ENCODE measurements at regions not wholly inside any gene's neighbourhood (a gene's known extent, or its start where the extent isn't known, plus 50 kb on each side); places are given as distances from the start of the nearest gene placed in this dataset.
"Not testable (repeated sequence)": the region's sequence is repeated elsewhere in the genome, so short reads cannot be mapped to it uniquely, and the experiment has no call there.

- DNase-seq = no peak
- H3K27ac ChIP-seq = no peak overlapping the region
- H3K9me3 ChIP-seq (ENCODE audit: insufficient read depth, low read depth) = no peaks in the 10 kb centered on the region
- no peaks in the 10 kb centered on the region for H3K27me3 ChIP-seq (ENCODE audit: insufficient read depth, low read depth)
- no peaks in the 10 kb centered on the region for H3F3A ChIP-seq (ENCODE audit: insufficient read depth, low read depth)
- H3K9me2 ChIP-seq (ENCODE audit: insufficient read depth) = no peaks in the 10 kb centered on the region
- no peak overlapping the region for H3K4me2 ChIP-seq
- H3K36me3 ChIP-seq (ENCODE audit: low read depth) = no peaks in the 10 kb centered on the region
- CTCF ChIA-PET = no interaction called here
- intact Hi-C loops (cut with micrococcal nuclease; ENCODE audit: unreplicated experiment) = no loop called here
- no TSS peak for BruUV-seq (replicated peaks)
- no peaks in the 10 kb centered on the region for H3K79me2 ChIP-seq (ENCODE audit: low read depth)
- TF ChIP-seq, protein P1, sequence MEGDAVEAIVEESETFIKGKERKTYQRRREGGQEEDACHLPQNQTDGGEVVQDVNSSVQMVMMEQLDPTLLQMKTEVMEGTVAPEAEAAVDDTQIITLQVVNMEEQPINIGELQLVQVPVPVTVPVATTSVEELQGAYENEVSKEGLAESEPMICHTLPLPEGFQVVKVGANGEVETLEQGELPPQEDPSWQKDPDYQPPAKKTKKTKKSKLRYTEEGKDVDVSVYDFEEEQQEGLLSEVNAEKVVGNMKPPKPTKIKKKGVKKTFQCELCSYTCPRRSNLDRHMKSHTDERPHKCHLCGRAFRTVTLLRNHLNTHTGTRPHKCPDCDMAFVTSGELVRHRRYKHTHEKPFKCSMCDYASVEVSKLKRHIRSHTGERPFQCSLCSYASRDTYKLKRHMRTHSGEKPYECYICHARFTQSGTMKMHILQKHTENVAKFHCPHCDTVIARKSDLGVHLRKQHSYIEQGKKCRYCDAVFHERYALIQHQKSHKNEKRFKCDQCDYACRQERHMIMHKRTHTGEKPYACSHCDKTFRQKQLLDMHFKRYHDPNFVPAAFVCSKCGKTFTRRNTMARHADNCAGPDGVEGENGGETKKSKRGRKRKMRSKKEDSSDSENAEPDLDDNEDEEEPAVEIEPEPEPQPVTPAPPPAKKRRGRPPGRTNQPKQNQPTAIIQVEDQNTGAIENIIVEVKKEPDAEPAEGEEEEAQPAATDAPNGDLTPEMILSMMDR (conservative IDR thresholded peaks at IDR 0.05) = no peak
- no peak for TF ChIP-seq EZH2 (IDR thresholded peaks at IDR 0.05; ENCODE audit: low read depth)
- no peak overlapping the region for H2AFZ ChIP-seq
- H3K4me1 ChIP-seq (replicated peaks; ENCODE audit: insufficient read depth) = no peaks in the 10 kb centered on the region
- no peak overlapping the region for H3K4me3 ChIP-seq
- POLR2A ChIA-PET (ENCODE audit: unreplicated experiment) = no interaction called here
- no peaks in the 10 kb centered on the region for H4K20me1 ChIP-seq (ENCODE audit: insufficient read depth)
Observed at GRCh38 chr1:121459235-121459634, 274.5 kb downstream of the SRGAP2C start.

GRCh38 chr1:121469395-121469794 lies 284.6 kb downstream of the SRGAP2C start:
- POLR2A ChIA-PET (ENCODE audit: unreplicated experiment); H3K4me1 ChIP-seq (replicated peaks; ENCODE audit: insufficient read depth); H3K4me2 ChIP-seq; H2AFZ ChIP-seq; H3K9me2 ChIP-seq (ENCODE audit: insufficient read depth); H4K20me1 ChIP-seq (ENCODE audit: insufficient read depth); DNase-seq; H3K79me2 ChIP-seq (ENCODE audit: low read depth); H3K27me3 ChIP-seq (ENCODE audit: insufficient read depth, low read depth); H3K27ac ChIP-seq; H3K4me3 ChIP-seq; H3K9me3 ChIP-seq (ENCODE audit: insufficient read depth, low read depth); CTCF ChIA-PET; H3F3A ChIP-seq (ENCODE audit: insufficient read depth, low read depth); BruUV-seq (replicated peaks); H3K36me3 ChIP-seq (ENCODE audit: low read depth): not testable (repeated sequence)
- intact Hi-C loops (cut with micrococcal nuclease; ENCODE audit: unreplicated experiment) = loop anchor here (10.0 kb wide), 1 partner anchor 55 kb away; no protein-coding TSS in a partner anchor

- BruUV-seq (replicated peaks); H3K27ac ChIP-seq; H3K36me3 ChIP-seq (ENCODE audit: low read depth); H4K20me1 ChIP-seq (ENCODE audit: insufficient read depth); H3F3A ChIP-seq (ENCODE audit: insufficient read depth, low read depth); H2AFZ ChIP-seq; H3K79me2 ChIP-seq (ENCODE audit: low read depth); H3K4me3 ChIP-seq; H3K4me1 ChIP-seq (replicated peaks; ENCODE audit: insufficient read depth); CTCF ChIA-PET; H3K4me2 ChIP-seq; POLR2A ChIA-PET (ENCODE audit: unreplicated experiment); H3K9me2 ChIP-seq (ENCODE audit: insufficient read depth); intact Hi-C loops (cut with micrococcal nuclease; ENCODE audit: unreplicated experiment); DNase-seq; H3K9me3 ChIP-seq (ENCODE audit: insufficient read depth, low read depth); H3K27me3 ChIP-seq (ENCODE audit: insufficient read depth, low read depth): not testable (repeated sequence)
Observed at GRCh38 chr1:121470401-121470800, 285.6 kb downstream of the SRGAP2C start.

DNA sequence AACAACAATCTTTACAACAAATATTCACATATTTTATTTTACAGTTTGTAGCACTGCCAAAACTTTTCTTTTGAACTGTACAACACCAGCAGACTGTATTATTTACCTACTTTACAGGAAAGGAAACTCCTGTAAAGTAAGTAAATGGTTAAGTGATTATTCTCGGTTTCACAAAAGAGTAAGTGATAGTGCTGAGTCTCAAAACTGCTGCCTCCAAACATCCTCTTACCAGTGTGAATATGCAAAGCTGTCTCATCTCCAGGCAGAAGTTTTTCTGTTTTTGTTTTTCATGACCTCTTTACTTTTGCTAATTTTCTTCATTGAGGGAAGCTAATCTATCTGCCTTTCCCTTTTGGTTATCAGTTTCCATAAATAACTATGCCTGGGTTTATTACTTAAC lies 286.7 kb downstream of the SRGAP2C start:
- Histone ChIP-seq H4K20me1 (ENCODE audit: insufficient read depth) (no peaks in the 10 kb centered on the region), H3K79me2 (ENCODE audit: low read depth) (no peaks in the 10 kb centered on the region), H3K4me2 (no peak overlapping the region), H3K9me2 (ENCODE audit: insufficient read depth) (no peaks in the 10 kb centered on the region), H3K36me3 (ENCODE audit: low read depth) (no peaks in the 10 kb centered on the region), H3F3A (ENCODE audit: insufficient read depth, low read depth) (no peaks in the 10 kb centered on the region), H3K9me3 (ENCODE audit: insufficient read depth, low read depth) (no peaks in the 10 kb centered on the region), H2AFZ (no peak overlapping the region), H3K27ac (no peak overlapping the region), H3K4me1 (replicated peaks; ENCODE audit: insufficient read depth) (no peaks in the 10 kb centered on the region), H3K4me3 (no peak overlapping the region), H3K27me3 (ENCODE audit: insufficient read depth, low read depth) (no peaks in the 10 kb centered on the region)
- BruUV-seq (replicated peaks) = no TSS peak
- DNase-seq = no peak
- ChIA-PET CTCF (no interaction called here), POLR2A (ENCODE audit: unreplicated experiment) (no interaction called here)
- TF ChIP-seq EZH2 (IDR thresholded peaks at IDR 0.05; ENCODE audit: low read depth) = no peak
- TF ChIP-seq, protein P1 (conservative IDR thresholded peaks at IDR 0.05) = no peak
- intact Hi-C loops (cut with micrococcal nuclease; ENCODE audit: unreplicated experiment) = no loop called here
